Muscle of back (tissue), 3 donors: ENCODE measurements at regions not wholly inside any gene's neighbourhood (a gene's known extent, or its start where the extent isn't known, plus 50 kb on each side); places are given as distances from the start of the nearest gene placed in this dataset.

Source experiments
- DNase-seq, 3 donors: peaks; one replicate each; pipeline versions ENCODE4 v3.0.0 to v3.0.0-alpha.2; 2013

GRCh38 chr2:105150231-105150630, 91.3 kb upstream of the GPR45 start:
- no peak for DNase-seq

- DNase-seq: no peak
These were observed 87.3 kb upstream of the GPR45 start for GRCh38 chr2:105154119-105154818.

DNA sequence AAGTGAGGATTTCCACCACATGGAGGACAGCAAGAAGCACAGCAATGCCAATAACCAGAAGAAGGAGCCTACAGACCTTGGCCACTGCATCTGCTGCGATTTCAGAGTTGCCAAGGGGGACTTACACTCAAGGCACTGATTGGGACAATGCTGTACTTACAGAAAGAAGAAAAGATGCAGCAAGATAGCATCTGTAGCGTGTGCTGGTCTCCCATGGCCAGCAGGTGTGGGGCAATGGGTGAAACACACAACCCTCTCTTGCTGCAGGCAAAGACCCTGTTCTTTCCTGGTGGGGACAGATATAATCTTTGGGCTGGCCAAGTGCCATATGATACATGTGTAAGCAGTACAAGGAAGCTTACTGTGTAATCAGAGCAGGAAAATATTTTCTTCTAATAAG, 85.4 kb upstream of the GPR45 start:
- DNase-seq: no peak

- DNase-seq: no peak
These were observed 83.5 kb upstream of the GPR45 start for GRCh38 chr2:105158002-105158401.

- DNase-seq: no peak
These were observed 74.9 kb upstream of the GPR45 start for GRCh38 chr2:105166688-105167087.

GRCh38 chr2:105168543-105168942, 73.0 kb upstream of the GPR45 start:
- no peak for DNase-seq

GRCh38 chr2:105175231-105175630, 66.3 kb upstream of the GPR45 start:
- DNase-seq: no peak

DNA sequence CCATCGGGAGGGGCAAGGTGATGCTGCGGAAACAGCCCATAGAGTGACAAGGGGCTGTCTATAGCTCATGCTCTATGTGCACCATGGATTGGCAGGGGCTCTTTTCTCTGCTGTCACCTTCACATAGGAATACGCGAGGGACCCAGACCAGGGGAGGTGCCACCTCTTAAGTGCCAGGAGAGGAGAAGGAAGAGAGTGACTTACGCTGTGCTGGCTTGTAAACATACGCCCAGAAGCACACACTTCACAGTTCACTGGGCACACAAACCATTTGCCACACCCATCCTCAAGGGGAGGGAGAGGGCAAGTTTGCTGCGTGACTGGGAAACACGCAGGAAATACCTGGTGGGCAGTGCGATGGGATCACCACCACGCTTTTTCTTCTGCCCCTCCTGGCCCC, 65.1 kb upstream of the GPR45 start:
- no peak for DNase-seq

DNA sequence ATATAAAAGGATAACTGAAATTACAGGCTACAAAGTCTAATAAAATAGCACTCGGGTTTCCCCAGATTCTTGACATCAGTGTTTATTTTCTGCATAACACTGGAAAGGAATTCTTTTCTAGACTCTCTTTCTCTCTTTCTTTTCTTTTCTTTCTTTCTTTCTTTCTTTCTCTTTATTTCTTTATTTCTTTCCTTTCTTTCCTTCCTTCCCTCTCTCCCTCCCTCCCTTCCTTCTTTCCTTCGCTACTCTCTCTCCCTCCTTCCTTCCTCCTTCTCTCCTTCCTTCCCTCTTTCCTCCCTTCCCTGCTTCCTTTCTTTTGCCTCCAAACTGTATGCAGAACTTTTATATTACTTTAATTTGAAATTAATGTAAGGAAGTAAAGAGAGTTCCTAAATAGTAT, 64.5 kb upstream of the GPR45 start:
- no peak for DNase-seq

DNA sequence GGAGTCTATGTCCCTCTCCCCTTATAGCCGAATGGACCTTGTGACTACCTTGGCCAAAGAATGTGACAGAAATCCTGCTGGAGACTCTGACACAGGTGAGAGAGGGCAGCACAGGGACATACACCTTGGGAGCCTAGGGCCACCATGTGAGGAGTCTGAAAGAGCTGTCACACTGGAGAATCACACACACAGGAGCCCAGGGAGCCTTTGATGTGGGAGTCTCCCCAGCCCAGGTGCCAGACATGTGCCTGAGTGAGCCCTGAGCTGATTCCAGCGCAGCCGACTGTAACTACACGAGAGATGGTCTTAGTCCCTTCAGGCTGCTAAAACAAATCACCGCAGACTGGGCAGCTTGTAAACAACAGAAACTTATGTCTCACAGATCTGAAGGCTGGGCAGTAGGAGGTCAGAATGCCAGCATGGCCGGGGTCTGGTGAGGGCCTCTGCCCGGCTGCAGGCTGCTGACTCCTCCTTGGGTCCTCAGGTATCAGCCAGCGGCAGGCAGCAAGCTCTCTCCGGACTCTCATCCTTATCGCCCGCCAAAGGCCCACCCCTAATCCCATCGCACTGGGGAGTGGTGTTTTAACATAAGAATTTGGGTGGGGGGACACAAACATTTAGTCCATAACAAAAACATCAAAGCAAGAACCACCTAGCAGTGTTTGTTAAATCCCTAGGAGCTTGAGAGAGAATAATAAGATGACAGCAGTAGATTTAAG, 63.8 kb upstream of the GPR45 start:
- DNase-seq: no peak

DNA sequence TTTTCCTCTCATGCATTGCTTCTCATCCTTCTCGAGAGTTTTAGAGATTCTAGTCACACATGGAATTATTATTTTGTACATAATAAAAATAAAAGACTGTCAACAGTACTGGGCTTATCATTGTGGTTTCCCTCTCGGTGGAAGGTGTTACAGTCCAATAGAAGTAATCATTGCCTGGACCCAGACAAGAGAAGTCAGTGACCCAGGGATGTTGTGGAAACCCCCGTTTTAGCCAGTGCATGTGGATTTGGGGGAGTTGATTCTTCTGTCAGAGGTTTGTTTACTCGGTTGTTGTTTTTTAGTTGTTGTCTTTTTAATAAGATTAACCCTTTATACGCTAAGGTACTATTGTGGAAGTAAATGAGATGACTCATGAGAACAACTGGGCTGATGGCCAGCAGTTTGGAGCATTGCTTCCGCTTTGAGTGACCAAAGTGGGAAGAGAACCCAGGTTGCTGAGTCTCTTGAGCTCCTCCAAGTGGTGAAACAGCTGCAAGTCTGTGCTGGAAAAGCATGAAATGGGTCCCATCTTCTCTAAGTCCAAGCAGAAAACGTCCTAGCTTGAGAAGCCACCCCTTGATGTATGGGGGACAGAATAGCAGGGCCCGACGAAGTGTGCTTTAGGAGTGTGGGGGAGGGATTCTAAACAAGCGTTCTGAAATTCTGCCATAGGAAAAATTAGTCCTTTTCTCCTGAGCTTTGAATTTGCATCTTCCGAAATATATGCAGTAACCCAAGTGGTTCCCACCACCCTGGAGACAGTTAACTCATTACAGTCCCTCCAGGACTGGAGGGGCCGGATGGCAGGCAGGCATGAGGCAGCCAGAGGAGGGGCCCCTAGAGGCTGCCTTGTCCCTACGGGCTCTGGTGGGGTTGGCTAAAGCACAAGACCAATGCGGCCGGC, 61.8 kb upstream of the GPR45 start:
- peak; percentile 15 to 44 (median 16) for DNase-seq

DNA sequence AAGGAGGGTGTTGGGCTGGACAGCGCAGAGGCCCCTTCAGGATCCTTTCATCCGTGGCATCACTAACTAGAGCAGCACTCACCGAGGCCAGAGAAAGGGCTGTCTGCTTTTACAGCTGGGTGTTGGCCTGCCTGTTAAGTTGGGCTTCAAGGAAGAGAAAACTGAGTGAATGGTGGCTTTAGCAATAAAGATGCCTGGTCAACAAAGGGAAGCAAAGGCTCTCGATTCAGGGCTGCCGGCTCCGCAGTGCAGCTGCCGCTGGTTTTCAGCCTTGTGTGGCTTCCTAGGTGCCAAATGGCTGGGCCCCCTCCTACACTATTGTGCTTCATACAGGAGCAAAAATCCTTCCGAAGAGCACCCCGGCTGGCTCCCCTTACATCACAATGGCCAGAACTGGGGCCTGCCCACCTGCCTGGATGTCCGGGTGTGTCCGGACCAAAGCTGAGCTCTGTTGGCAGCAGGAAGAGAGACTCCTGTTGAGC, 61.0 kb upstream of the GPR45 start:
- no peak for DNase-seq

GRCh38 chr2:105181282-105181681, 60.3 kb upstream of the GPR45 start:
- no peak for DNase-seq

- DNase-seq: no peak
These were observed 57.8 kb upstream of the GPR45 start for GRCh38 chr2:105183555-105184323.

GRCh38 chr2:105184420-105184819, 57.1 kb upstream of the GPR45 start:
- DNase-seq: no peak

DNA sequence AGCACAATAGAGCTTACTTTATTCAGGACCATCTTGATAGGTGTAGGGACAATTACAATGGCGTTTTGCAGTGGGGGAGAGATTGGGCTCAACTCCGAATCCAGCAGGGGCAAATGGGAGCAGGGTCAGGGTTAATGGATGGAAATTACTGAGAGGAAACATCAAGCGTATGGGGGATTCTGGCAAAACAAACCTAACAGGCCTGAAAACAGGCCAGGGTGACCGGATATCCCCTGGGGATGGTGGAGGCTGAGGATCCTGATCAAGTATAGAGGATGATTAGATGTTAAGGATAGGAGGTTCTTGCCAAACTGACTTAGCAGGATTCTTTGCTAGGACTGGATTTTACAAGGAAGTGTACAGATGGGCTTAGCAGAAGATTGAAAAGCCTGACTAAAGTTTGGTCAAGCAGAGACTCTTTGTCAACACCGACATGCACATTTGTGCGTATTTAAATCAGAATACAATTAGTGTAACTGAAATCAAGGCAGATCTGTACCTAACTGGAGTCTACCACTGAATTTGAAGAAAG, 54.5 kb upstream of the GPR45 start:
- DNase-seq: no peak

DNA sequence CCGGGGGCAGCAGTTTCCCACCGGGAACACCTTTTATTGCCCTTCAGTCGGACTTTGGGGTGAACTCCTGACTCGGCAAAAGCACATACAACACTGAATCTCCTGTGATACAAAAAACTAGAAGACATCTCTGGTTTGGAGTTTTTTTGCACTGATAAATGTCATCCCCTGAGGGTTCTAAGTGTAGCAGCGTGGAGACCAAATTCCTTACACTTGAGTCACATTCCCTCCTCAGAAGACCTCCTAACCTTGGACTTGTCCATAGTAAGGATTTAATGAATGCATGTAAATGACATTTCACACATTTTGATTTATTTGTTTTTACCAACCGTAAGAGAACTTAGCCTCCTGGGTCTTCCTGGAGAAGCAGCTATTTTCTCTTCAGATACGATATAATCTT, 54.0 kb upstream of the GPR45 start:
- DNase-seq: no peak

DNA sequence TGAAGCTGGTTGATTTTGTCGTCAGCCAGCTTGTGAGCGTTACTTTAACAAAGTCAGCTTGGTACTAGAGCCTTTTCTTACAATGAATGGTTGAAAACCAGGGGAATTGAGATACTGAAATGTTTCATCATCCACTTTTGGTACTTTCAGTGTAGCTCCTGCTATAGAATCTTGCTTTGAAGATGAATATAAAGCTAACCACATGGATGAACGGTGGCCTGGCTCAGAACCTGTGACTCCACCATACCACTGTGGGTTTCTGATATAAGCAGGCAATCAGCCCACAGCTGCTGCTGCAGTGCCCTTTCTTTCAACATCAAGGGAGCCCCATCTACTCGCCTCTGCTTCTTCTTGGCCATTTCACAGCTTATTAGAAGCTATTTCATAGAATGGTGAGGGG, 53.2 kb upstream of the GPR45 start:
- DNase-seq: no peak
